Activated CD4-positive, alpha-beta T cell treated with anti-CD3 and anti-CD28 coated beads for 36 hours (primary cell): ENCODE measurements at regions not wholly inside any gene's neighbourhood (a gene's known extent, or its start where the extent isn't known, plus 50 kb on each side); places are given as distances from the start of the nearest gene placed in this dataset.
A peak's percentile ranks its signal among the peaks of the same experiment; 100 is the strongest.

ENCODE experiments used
- ATAC-seq: fragments of 200-7000 bp; cut with Tn5 transposase; one replicate; pipeline ENCODE4 v1.10.0; 2021; ENCODE audit warnings: mild to moderate bottlenecking, moderate library complexity
- CTCF ChIA-PET: fragments of 350-600 bp; sonication (Branson Sonifier 250); formaldehyde crosslinking; loops from one replicate; lab custom pipeline; 2021; ENCODE audit warnings: antibody characterized with exemption; lab: Charles Lee
- POLR2A ChIA-PET: fragments of 350-600 bp; sonication (Branson Sonifier 250); formaldehyde crosslinking; loops from one replicate; lab custom pipeline; 2021; ENCODE audit warnings: antibody characterized with exemption, inconsistent platforms; lab: Charles Lee
- DNase-seq: peaks from one replicate; pipeline ENCODE4 v3.0.0-alpha.2; 2020
- H3K27ac Mint-ChIP-seq: one replicate; pipeline ENCODE4 v1.8.0; 2021; ENCODE audit warnings: mixed read lengths
- H3K27me3 Mint-ChIP-seq: one replicate; pipeline ENCODE4 v1.8.0; 2021; ENCODE audit warnings: mixed read lengths
- H3K36me3 Mint-ChIP-seq: one replicate; pipeline ENCODE4 v1.8.0; 2021; ENCODE audit warnings: low read depth, mixed read lengths
- H3K4me1 Mint-ChIP-seq: one replicate; pipeline ENCODE4 v1.8.0; 2021; ENCODE audit warnings: mixed read lengths
- H3K4me3 Mint-ChIP-seq: one replicate; pipeline ENCODE4 v1.8.0; 2021; ENCODE audit warnings: mild to moderate bottlenecking, moderate library complexity, mixed read lengths
- H3K9me3 Mint-ChIP-seq: one replicate; pipeline ENCODE4 v1.8.0; 2021; ENCODE audit warnings: low read depth, mixed read lengths
- intact Hi-C, 2 experiments: fragments of 100-400 bp; cut with DNase I in 1 of 2; cut with micrococcal nuclease in 1 of 2; formaldehyde crosslinking; loops; one replicate each; pipeline versions ENCODE4 v1.14.2 to v1.15.1; 2022 to 2024; cut with DNase I, micrococcal nuclease

GRCh38 chr6:15809367-15809766, 146.5 kb upstream of the DTNBP1 start:
- intact Hi-C loops: no loop called here
- ATAC-seq (no peak), DNase-seq (no peak)
- Mint-ChIP-seq H3K9me3 (peaks cover 2% of the 10 kb centered on the region), H3K4me3 (no peak overlapping the region), H3K4me1 (peaks cover 4% of the 10 kb centered on the region), H3K27ac (no peak overlapping the region), H3K27me3 (peaks cover 22% of the 10 kb centered on the region), H3K36me3 (no peaks in the 10 kb centered on the region)
- POLR2A ChIA-PET: no interaction called here
- CTCF ChIA-PET: no interaction called here

GRCh38 chr6:15804164-15805154, 141.6 kb upstream of the DTNBP1 start:
- ChIA-PET CTCF (interaction anchor here (1.0 kb wide), 1 partner anchor 15 kb away, joined by 3 read pairs; no protein-coding TSS in a partner anchor), POLR2A (no interaction called here)
- no peaks in the 10 kb centered on the region for H3K36me3 Mint-ChIP-seq
- no peak for DNase-seq
- no peak overlapping the region for H3K27ac Mint-ChIP-seq
- H3K4me3 Mint-ChIP-seq: no peak overlapping the region
- peak; percentile 33 for ATAC-seq
- intact Hi-C loops: no loop called here
- peaks cover 2% of the 10 kb centered on the region for H3K9me3 Mint-ChIP-seq
- peaks cover 4% of the 10 kb centered on the region for H3K4me1 Mint-ChIP-seq
- H3K27me3 Mint-ChIP-seq: peaks cover 6% of the 10 kb centered on the region

DNA sequence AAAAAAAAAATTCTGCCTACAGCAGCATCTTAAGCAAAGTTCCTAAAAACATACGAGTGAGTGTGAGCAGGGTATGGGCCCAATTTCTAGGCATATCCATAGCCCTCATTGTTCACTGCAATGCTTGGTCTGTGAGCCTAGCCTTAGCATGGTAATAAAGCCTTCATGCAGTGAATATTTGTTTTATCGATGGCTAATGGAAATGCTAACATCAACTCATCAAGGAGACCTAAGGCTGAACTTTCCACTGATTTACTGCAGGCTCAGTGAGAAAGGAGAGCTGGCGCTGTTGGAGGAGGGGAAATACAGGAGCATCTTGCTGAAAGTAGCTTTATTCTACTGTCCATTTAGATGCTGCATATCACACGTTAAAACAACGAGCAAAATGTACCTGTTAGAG, 139.6 kb upstream of the DTNBP1 start:
- no peak overlapping the region for H3K4me3 Mint-ChIP-seq
- peaks cover under 1% of the 10 kb centered on the region for H3K27me3 Mint-ChIP-seq
- H3K27ac Mint-ChIP-seq: no peak overlapping the region
- POLR2A ChIA-PET: no interaction called here
- H3K4me1 Mint-ChIP-seq: no peaks in the 10 kb centered on the region
- DNase-seq (no peak), ATAC-seq (no peak)
- H3K9me3 Mint-ChIP-seq: peaks cover 7% of the 10 kb centered on the region
- no peaks in the 10 kb centered on the region for H3K36me3 Mint-ChIP-seq
- intact Hi-C loops: no loop called here
- CTCF ChIA-PET: no interaction called here

DNA sequence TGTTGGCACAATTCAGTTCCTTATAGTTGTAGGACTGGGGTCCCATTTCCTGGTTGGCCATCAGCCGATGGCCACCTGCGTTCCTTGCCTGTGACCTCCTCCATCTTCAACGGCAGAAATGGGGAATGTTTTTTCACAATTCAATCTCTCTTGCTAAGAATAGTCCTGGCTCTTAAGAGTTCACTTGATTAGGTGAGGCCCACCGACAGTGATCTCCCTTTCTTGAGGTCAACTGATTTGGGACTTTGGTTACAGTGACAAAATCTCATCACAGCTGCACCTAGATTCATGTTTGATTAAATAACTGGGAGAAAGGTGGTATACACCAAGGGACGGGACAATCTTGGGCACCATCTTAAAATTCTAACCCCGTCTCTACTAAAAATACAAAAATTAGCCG, 139.1 kb upstream of the DTNBP1 start:
- H3K27ac Mint-ChIP-seq: no peak overlapping the region
- ChIA-PET POLR2A (no interaction called here), CTCF (no interaction called here)
- no peak for ATAC-seq
- H3K4me3 Mint-ChIP-seq: no peak overlapping the region
- H3K9me3 Mint-ChIP-seq: peaks cover 12% of the 10 kb centered on the region
- no peaks in the 10 kb centered on the region for H3K36me3 Mint-ChIP-seq
- no peaks in the 10 kb centered on the region for H3K27me3 Mint-ChIP-seq
- DNase-seq: no peak
- intact Hi-C loops: no loop called here
- H3K4me1 Mint-ChIP-seq: no peaks in the 10 kb centered on the region

DNA sequence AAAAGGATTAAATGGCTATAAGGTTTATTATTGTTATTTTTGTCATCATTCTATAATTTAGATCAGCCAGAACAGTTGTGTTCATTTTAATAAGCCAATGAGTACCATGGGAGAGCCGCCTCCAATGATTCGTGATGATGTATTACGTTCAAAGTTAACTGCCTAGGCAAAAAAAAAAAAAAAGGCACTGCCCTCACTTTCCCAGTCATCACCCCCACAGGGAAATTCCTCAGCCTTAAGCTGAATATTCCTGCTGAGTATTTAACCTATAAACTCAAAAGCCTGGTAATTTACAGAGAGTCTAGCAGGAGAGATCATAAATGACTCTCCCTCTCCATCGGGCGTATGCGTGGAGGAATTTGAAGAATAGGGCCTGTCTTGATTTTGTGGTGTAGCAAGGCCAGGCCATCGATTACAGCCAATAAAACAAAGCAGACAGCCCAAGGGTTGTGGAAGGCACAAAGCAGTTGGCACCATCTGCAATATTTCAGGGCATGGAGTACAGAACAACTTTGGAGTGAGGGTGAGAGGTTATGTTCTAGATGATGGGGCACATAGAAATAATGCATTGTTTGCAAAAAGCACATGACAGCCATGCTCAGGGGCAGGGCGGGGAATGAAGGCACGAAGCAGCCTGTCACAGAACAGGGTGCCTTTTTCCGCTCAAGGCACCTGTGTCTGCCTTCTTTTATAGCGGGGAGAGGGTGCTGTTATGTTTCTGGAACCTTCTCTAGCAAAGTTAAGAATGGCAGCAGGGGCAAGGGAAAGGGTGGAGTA, 138.2 kb upstream of the DTNBP1 start:
- Mint-ChIP-seq H3K4me1 (no peaks in the 10 kb centered on the region), H3K36me3 (no peaks in the 10 kb centered on the region), H3K9me3 (peaks cover 13% of the 10 kb centered on the region), H3K27me3 (no peaks in the 10 kb centered on the region), H3K4me3 (no peak overlapping the region), H3K27ac (no peak overlapping the region)
- DNase-seq (no peak), ATAC-seq (no peak)
- CTCF ChIA-PET: no interaction called here
- POLR2A ChIA-PET: no interaction called here
- intact Hi-C loops: no loop called here

DNA sequence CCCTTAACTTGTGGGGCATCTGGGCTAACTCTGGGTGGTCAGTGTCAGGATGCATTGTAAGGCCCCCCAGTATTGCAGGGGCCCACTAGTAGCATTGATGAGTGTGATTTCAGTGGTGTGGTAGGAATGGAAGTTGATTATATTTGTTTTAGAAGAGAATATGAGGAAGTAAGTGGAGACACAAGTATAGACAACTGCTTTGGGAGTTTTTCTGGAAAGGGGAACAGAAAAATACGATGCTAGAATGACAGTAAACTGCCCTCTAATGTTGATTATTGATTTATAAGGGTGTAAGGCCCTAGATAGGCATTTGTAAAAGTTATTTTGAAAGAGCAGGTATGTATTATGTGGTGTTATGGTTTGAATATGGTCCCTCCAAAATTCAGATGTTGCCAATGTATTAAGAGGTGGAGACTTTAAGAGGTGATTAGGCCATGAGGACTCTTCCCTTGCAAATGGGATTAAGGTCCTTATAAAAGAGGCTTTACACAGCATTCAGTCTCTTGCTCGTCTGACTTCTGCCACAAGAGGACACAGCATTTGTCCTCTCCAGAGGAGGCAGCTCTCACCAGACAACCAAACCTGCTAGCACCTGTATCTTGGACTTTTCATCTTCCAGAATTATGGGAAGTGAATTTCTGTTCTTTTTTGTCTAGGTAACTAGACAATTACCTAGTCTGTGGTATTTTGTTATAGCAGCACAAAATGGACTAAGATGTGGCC, 135.9 kb upstream of the DTNBP1 start:
- Mint-ChIP-seq H3K27ac (no peak overlapping the region), H3K4me1 (no peaks in the 10 kb centered on the region), H3K27me3 (no peaks in the 10 kb centered on the region), H3K9me3 (peaks cover 13% of the 10 kb centered on the region), H3K4me3 (no peak overlapping the region), H3K36me3 (no peaks in the 10 kb centered on the region)
- ChIA-PET POLR2A (no interaction called here), CTCF (no interaction called here)
- no peak for ATAC-seq
- intact Hi-C loops: no loop called here
- DNase-seq: no peak

GRCh38 chr6:15796844-15797243, 134.0 kb upstream of the DTNBP1 start:
- no peaks in the 10 kb centered on the region for H3K4me1 Mint-ChIP-seq
- H3K27me3 Mint-ChIP-seq: no peaks in the 10 kb centered on the region
- H3K36me3 Mint-ChIP-seq: no peaks in the 10 kb centered on the region
- intact Hi-C loops: no loop called here
- no peak for ATAC-seq
- no peak overlapping the region for H3K4me3 Mint-ChIP-seq
- CTCF ChIA-PET: no interaction called here
- no peak overlapping the region for H3K27ac Mint-ChIP-seq
- DNase-seq: no peak
- POLR2A ChIA-PET: no interaction called here
- peaks cover 13% of the 10 kb centered on the region for H3K9me3 Mint-ChIP-seq

GRCh38 chr6:15796130-15796771, 133.4 kb upstream of the DTNBP1 start:
- Mint-ChIP-seq H3K27ac (no peak overlapping the region), H3K9me3 (peaks cover 13% of the 10 kb centered on the region), H3K4me1 (no peaks in the 10 kb centered on the region), H3K36me3 (no peaks in the 10 kb centered on the region), H3K4me3 (no peak overlapping the region), H3K27me3 (no peaks in the 10 kb centered on the region)
- DNase-seq (no peak), ATAC-seq (no peak)
- ChIA-PET CTCF (no interaction called here), POLR2A (no interaction called here)
- intact Hi-C loops: no loop called here

DNA sequence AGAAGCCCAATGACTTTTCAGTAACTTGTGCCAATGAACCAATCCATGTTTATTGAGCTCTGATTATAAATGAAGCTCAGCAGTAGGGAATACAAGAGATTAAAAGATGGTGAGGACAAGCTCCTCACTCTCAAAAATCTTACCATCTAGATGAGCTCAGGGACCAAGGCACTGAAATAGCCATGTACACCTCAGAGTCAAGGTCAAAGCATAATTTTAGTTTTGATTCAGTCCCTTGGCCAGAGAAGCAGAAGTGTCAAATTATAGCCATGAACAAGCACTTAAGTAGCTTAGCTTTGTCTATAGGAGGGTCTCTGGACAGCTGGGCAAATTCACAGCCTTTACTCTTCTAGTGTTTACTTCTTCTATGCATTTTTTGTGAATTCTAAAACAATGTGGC, 131.0 kb upstream of the DTNBP1 start:
- H3K27me3 Mint-ChIP-seq: peaks cover 2% of the 10 kb centered on the region
- DNase-seq: no peak
- peaks cover 13% of the 10 kb centered on the region for H3K9me3 Mint-ChIP-seq
- ChIA-PET CTCF (interaction anchor here (1.0 kb wide), 1 partner anchor 13 kb away, joined by 4 read pairs; no protein-coding TSS in a partner anchor), POLR2A (no interaction called here)
- no peak for ATAC-seq
- no peaks in the 10 kb centered on the region for H3K36me3 Mint-ChIP-seq
- intact Hi-C loops: no loop called here
- H3K27ac Mint-ChIP-seq: no peak overlapping the region
- no peaks in the 10 kb centered on the region for H3K4me1 Mint-ChIP-seq
- no peak overlapping the region for H3K4me3 Mint-ChIP-seq

GRCh38 chr6:15793288-15793687, 130.5 kb upstream of the DTNBP1 start:
- DNase-seq (no peak), ATAC-seq (no peak)
- intact Hi-C loops: no loop called here
- Mint-ChIP-seq H3K4me3 (no peak overlapping the region), H3K27me3 (peaks cover 2% of the 10 kb centered on the region), H3K4me1 (no peaks in the 10 kb centered on the region), H3K36me3 (no peaks in the 10 kb centered on the region), H3K27ac (no peak overlapping the region), H3K9me3 (peaks cover 11% of the 10 kb centered on the region)
- ChIA-PET CTCF (no interaction called here), POLR2A (no interaction called here)

DNA sequence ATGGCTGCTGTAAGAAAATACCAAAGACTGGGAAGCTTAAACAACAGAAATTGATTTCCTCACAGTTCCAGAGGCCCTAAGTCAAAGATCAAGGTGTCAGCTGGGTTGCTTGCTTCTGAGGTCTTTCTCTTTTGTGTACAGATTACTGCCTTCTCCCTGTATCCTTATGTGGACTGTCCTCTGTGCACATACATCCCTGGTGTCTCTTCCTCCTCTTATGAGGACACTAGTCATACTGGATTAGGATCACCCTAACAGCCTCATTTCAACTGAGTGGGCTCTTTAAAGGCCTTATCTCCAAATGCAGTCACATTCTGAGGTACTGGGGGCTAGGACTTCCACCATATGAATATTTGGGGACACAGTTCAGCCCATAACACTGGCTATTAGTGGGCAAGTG, 130.0 kb upstream of the DTNBP1 start:
- H3K36me3 Mint-ChIP-seq: no peaks in the 10 kb centered on the region
- no peaks in the 10 kb centered on the region for H3K4me1 Mint-ChIP-seq
- intact Hi-C loops: no loop called here
- H3K4me3 Mint-ChIP-seq: no peak overlapping the region
- peaks cover 9% of the 10 kb centered on the region for H3K9me3 Mint-ChIP-seq
- ATAC-seq (no peak), DNase-seq (no peak)
- peaks cover 2% of the 10 kb centered on the region for H3K27me3 Mint-ChIP-seq
- ChIA-PET POLR2A (interaction anchor here (0.6 kb wide), 1 partner anchor 652 kb away, joined by 7 read pairs; no protein-coding TSS in a partner anchor), CTCF (no interaction called here)
- no peak overlapping the region for H3K27ac Mint-ChIP-seq
